ENCODE measurements at regions not wholly inside any gene's neighbourhood (a gene's known extent, or its start where the extent isn't known, plus 50 kb on each side); places are given as distances from the start of the nearest gene placed in this dataset.
"Not testable (repeated sequence)": the region's sequence is repeated elsewhere in the genome, so short reads cannot be mapped to it uniquely, and the experiment has no call there.

- not testable (repeated sequence) for H3K27me3 ChIP-seq (ENCODE audit: control insufficient read depth in 2 of 2, insufficient read depth in 1 of 2, low read length in 1 of 2); H3K4me1 ChIP-seq (ENCODE audit: control insufficient read depth in 2 of 2, insufficient read depth in 2 of 2, low read length in 2 of 2); DNase-seq (ENCODE audit: low read depth in 6 of 9, low spot score in 9 of 9); H3K4me3 ChIP-seq (ENCODE audit: low read length in 2 of 2); H3K27ac ChIP-seq (ENCODE audit: low read depth in 1 of 2, low read length in 1 of 2); H3K9me3 ChIP-seq (ENCODE audit: control insufficient read depth in 2 of 2, insufficient read depth in 1 of 2, low read length in 1 of 2); H3K36me3 ChIP-seq (ENCODE audit: control insufficient read depth in 2 of 2, insufficient read depth in 2 of 2, low read length in 1 of 2)
These were observed 82.0 kb upstream of the DLX6 start for GRCh38 chr7:96923345-96923744.

GRCh38 chr7:96927131-96927530 lies 78.2 kb upstream of the DLX6 start:
- H3K4me1 ChIP-seq (ENCODE audit: control insufficient read depth in 2 of 2, insufficient read depth in 2 of 2, low read length in 2 of 2): no peaks in the 10 kb centered on the region
- WGBS: 97% methylated on average over 5 of the region's 5 CpGs
- no peak overlapping the region for H3K27ac ChIP-seq (ENCODE audit: low read depth in 1 of 2, low read length in 1 of 2)
- no peak for DNase-seq (ENCODE audit: low read depth in 6 of 9, low spot score in 9 of 9)
- H3K36me3 ChIP-seq (ENCODE audit: control insufficient read depth in 2 of 2, insufficient read depth in 2 of 2, low read length in 1 of 2): no peaks in the 10 kb centered on the region
- H3K9me3 ChIP-seq (ENCODE audit: control insufficient read depth in 2 of 2, insufficient read depth in 1 of 2, low read length in 1 of 2): no peaks in the 10 kb centered on the region
- H3K4me3 ChIP-seq (ENCODE audit: low read length in 2 of 2): no peak overlapping the region
- no peaks in the 10 kb centered on the region for H3K27me3 ChIP-seq (ENCODE audit: control insufficient read depth in 2 of 2, insufficient read depth in 1 of 2, low read length in 1 of 2)

GRCh38 chr7:96928965-96929364 lies 76.4 kb upstream of the DLX6 start:
- Histone ChIP-seq H3K4me1 (ENCODE audit: control insufficient read depth in 2 of 2, insufficient read depth in 2 of 2, low read length in 2 of 2) (no peaks in the 10 kb centered on the region), H3K36me3 (ENCODE audit: control insufficient read depth in 2 of 2, insufficient read depth in 2 of 2, low read length in 1 of 2) (no peaks in the 10 kb centered on the region), H3K4me3 (ENCODE audit: low read length in 2 of 2) (no peak overlapping the region), H3K27ac (ENCODE audit: low read depth in 1 of 2, low read length in 1 of 2) (no peak overlapping the region), H3K9me3 (ENCODE audit: control insufficient read depth in 2 of 2, insufficient read depth in 1 of 2, low read length in 1 of 2) (no peaks in the 10 kb centered on the region), H3K27me3 (ENCODE audit: control insufficient read depth in 2 of 2, insufficient read depth in 1 of 2, low read length in 1 of 2) (no peaks in the 10 kb centered on the region)
- WGBS: 69% methylated on average over 2 of the region's 2 CpGs
- no peak for DNase-seq (ENCODE audit: low read depth in 6 of 9, low spot score in 9 of 9)

- H3K9me3 ChIP-seq (ENCODE audit: control insufficient read depth in 2 of 2, insufficient read depth in 1 of 2, low read length in 1 of 2): no peaks in the 10 kb centered on the region
- no peaks in the 10 kb centered on the region for H3K4me1 ChIP-seq (ENCODE audit: control insufficient read depth in 2 of 2, insufficient read depth in 2 of 2, low read length in 2 of 2)
- H3K4me3 ChIP-seq (ENCODE audit: low read length in 2 of 2): no peak overlapping the region
- H3K36me3 ChIP-seq (ENCODE audit: control insufficient read depth in 2 of 2, insufficient read depth in 2 of 2, low read length in 1 of 2): no peaks in the 10 kb centered on the region
- no peak for DNase-seq (ENCODE audit: low read depth in 6 of 9, low spot score in 9 of 9)
- H3K27ac ChIP-seq (ENCODE audit: low read depth in 1 of 2, low read length in 1 of 2): no peak overlapping the region
- H3K27me3 ChIP-seq (ENCODE audit: control insufficient read depth in 2 of 2, insufficient read depth in 1 of 2, low read length in 1 of 2): no peaks in the 10 kb centered on the region
- WGBS: 97% methylated on average over 1 of the region's 1 CpG
These were observed 73.5 kb upstream of the DLX6 start for GRCh38 chr7:96931891-96932290.

GRCh38 chr7:96933067-96933645 lies 72.2 kb upstream of the DLX6 start:
- 95% methylated on average over 9 of the region's 9 CpGs for WGBS
- H3K4me1 ChIP-seq (ENCODE audit: control insufficient read depth in 2 of 2, insufficient read depth in 2 of 2, low read length in 2 of 2): no peaks in the 10 kb centered on the region
- H3K4me3 ChIP-seq (ENCODE audit: low read length in 2 of 2): no peak overlapping the region
- no peaks in the 10 kb centered on the region for H3K36me3 ChIP-seq (ENCODE audit: control insufficient read depth in 2 of 2, insufficient read depth in 2 of 2, low read length in 1 of 2)
- no peak overlapping the region for H3K27ac ChIP-seq (ENCODE audit: low read depth in 1 of 2, low read length in 1 of 2)
- no peak for DNase-seq (ENCODE audit: low read depth in 6 of 9, low spot score in 9 of 9)
- no peaks in the 10 kb centered on the region for H3K27me3 ChIP-seq (ENCODE audit: control insufficient read depth in 2 of 2, insufficient read depth in 1 of 2, low read length in 1 of 2)
- H3K9me3 ChIP-seq (ENCODE audit: control insufficient read depth in 2 of 2, insufficient read depth in 1 of 2, low read length in 1 of 2): no peaks in the 10 kb centered on the region

- no peak overlapping the region for H3K27ac ChIP-seq (ENCODE audit: low read depth in 1 of 2, low read length in 1 of 2)
- H3K4me1 ChIP-seq (ENCODE audit: control insufficient read depth in 2 of 2, insufficient read depth in 2 of 2, low read length in 2 of 2): no peaks in the 10 kb centered on the region
- no peaks in the 10 kb centered on the region for H3K9me3 ChIP-seq (ENCODE audit: control insufficient read depth in 2 of 2, insufficient read depth in 1 of 2, low read length in 1 of 2)
- no peak for DNase-seq (ENCODE audit: low read depth in 6 of 9, low spot score in 9 of 9)
- no peaks in the 10 kb centered on the region for H3K27me3 ChIP-seq (ENCODE audit: control insufficient read depth in 2 of 2, insufficient read depth in 1 of 2, low read length in 1 of 2)
- WGBS: 92% methylated on average over 2 of the region's 2 CpGs
- no peaks in the 10 kb centered on the region for H3K36me3 ChIP-seq (ENCODE audit: control insufficient read depth in 2 of 2, insufficient read depth in 2 of 2, low read length in 1 of 2)
- no peak overlapping the region for H3K4me3 ChIP-seq (ENCODE audit: low read length in 2 of 2)
These were observed 68.7 kb upstream of the DLX6 start for GRCh38 chr7:96936621-96937020.

- H3K36me3 ChIP-seq (ENCODE audit: control insufficient read depth in 2 of 2, insufficient read depth in 2 of 2, low read length in 1 of 2): no peaks in the 10 kb centered on the region
- no peaks in the 10 kb centered on the region for H3K27me3 ChIP-seq (ENCODE audit: control insufficient read depth in 2 of 2, insufficient read depth in 1 of 2, low read length in 1 of 2)
- no peaks in the 10 kb centered on the region for H3K4me1 ChIP-seq (ENCODE audit: control insufficient read depth in 2 of 2, insufficient read depth in 2 of 2, low read length in 2 of 2)
- H3K27ac ChIP-seq (ENCODE audit: low read depth in 1 of 2, low read length in 1 of 2): no peak overlapping the region
- H3K9me3 ChIP-seq (ENCODE audit: control insufficient read depth in 2 of 2, insufficient read depth in 1 of 2, low read length in 1 of 2): no peaks in the 10 kb centered on the region
- H3K4me3 ChIP-seq (ENCODE audit: low read length in 2 of 2): no peak overlapping the region
- WGBS: 90% methylated on average over 4 of the region's 4 CpGs
- no peak for DNase-seq (ENCODE audit: low read depth in 6 of 9, low spot score in 9 of 9)
These were observed 63.2 kb upstream of the DLX6 start for GRCh38 chr7:96942112-96942511.

- Histone ChIP-seq H3K36me3 (ENCODE audit: control insufficient read depth in 2 of 2, insufficient read depth in 2 of 2, low read length in 1 of 2) (no peaks in the 10 kb centered on the region), H3K27ac (ENCODE audit: low read depth in 1 of 2, low read length in 1 of 2) (no peak overlapping the region), H3K4me3 (ENCODE audit: low read length in 2 of 2) (no peak overlapping the region), H3K9me3 (ENCODE audit: control insufficient read depth in 2 of 2, insufficient read depth in 1 of 2, low read length in 1 of 2) (no peaks in the 10 kb centered on the region), H3K27me3 (ENCODE audit: control insufficient read depth in 2 of 2, insufficient read depth in 1 of 2, low read length in 1 of 2) (no peaks in the 10 kb centered on the region), H3K4me1 (ENCODE audit: control insufficient read depth in 2 of 2, insufficient read depth in 2 of 2, low read length in 2 of 2) (no peaks in the 10 kb centered on the region)
- 91% methylated on average over 5 of the region's 5 CpGs for WGBS
- DNase-seq (ENCODE audit: low read depth in 6 of 9, low spot score in 9 of 9): no peak
These were observed 55.6 kb upstream of the DLX6 start for GRCh38 chr7:96949766-96950165.

- Histone ChIP-seq H3K9me3 (ENCODE audit: control insufficient read depth in 2 of 2, insufficient read depth in 1 of 2, low read length in 1 of 2) (no peaks in the 10 kb centered on the region), H3K4me3 (ENCODE audit: low read length in 2 of 2) (no peak overlapping the region), H3K27ac (ENCODE audit: low read depth in 1 of 2, low read length in 1 of 2) (no peak overlapping the region), H3K4me1 (ENCODE audit: control insufficient read depth in 2 of 2, insufficient read depth in 2 of 2, low read length in 2 of 2) (no peaks in the 10 kb centered on the region), H3K27me3 (ENCODE audit: control insufficient read depth in 2 of 2, insufficient read depth in 1 of 2, low read length in 1 of 2) (no peaks in the 10 kb centered on the region), H3K36me3 (ENCODE audit: control insufficient read depth in 2 of 2, insufficient read depth in 2 of 2, low read length in 1 of 2) (no peaks in the 10 kb centered on the region)
- 76% methylated on average over 3 of the region's 3 CpGs for WGBS
- DNase-seq (ENCODE audit: low read depth in 6 of 9, low spot score in 9 of 9): no peak
These were observed 52.4 kb upstream of the DLX6 start for GRCh38 chr7:96952974-96953391.
